ENCODE measurements at regions not wholly inside any gene's neighbourhood (a gene's known extent, or its start where the extent isn't known, plus 50 kb on each side); places are given as distances from the start of the nearest gene placed in this dataset.
"Not testable (repeated sequence)": the region's sequence is repeated elsewhere in the genome, so short reads cannot be mapped to it uniquely, and the experiment has no call there.

- intact Hi-C loops (cut with micrococcal nuclease), result no loop called here
These were observed 222.6 kb downstream of the CAAP1 start for GRCh38 chr9:26669701-26670670.

GRCh38 chr9:26667882-26668281 lies 224.7 kb downstream of the CAAP1 start:
- intact Hi-C loops (cut with micrococcal nuclease), result no loop called here

GRCh38 chr9:26665666-26666065 lies 226.9 kb downstream of the CAAP1 start:
- intact Hi-C loops (cut with micrococcal nuclease), result no loop called here

GRCh38 chr9:26664087-26664773 lies 228.4 kb downstream of the CAAP1 start:
- intact Hi-C loops (cut with micrococcal nuclease), result not testable (repeated sequence)

GRCh38 chr9:26662476-26662875 lies 230.1 kb downstream of the CAAP1 start:
- intact Hi-C loops (cut with micrococcal nuclease), result no loop called here

GRCh38 chr9:26658476-26658875 lies 234.1 kb downstream of the CAAP1 start:
- intact Hi-C loops (cut with micrococcal nuclease), result no loop called here

GRCh38 chr9:26657958-26658357 lies 234.6 kb downstream of the CAAP1 start:
- intact Hi-C loops (cut with micrococcal nuclease), result no loop called here

- intact Hi-C loops (cut with micrococcal nuclease), result no loop called here
These were observed 236.4 kb downstream of the CAAP1 start for GRCh38 chr9:26656003-26656870.

GRCh38 chr9:26655166-26655565 lies 237.4 kb downstream of the CAAP1 start:
- intact Hi-C loops (cut with micrococcal nuclease), result no loop called here

- intact Hi-C loops (cut with micrococcal nuclease), result no loop called here
These were observed 242.3 kb downstream of the CAAP1 start for GRCh38 chr9:26650325-26650724.

GRCh38 chr9:26643826-26644225 lies 248.8 kb downstream of the CAAP1 start:
- intact Hi-C loops (cut with micrococcal nuclease), result no loop called here

- intact Hi-C loops (cut with micrococcal nuclease), result no loop called here
These were observed 252.8 kb downstream of the CAAP1 start for GRCh38 chr9:26639761-26640160.

GRCh38 chr9:26637101-26637500 lies 255.5 kb downstream of the CAAP1 start:
- intact Hi-C loops (cut with micrococcal nuclease), result no loop called here

GRCh38 chr9:26613851-26614350 lies 278.7 kb downstream of the CAAP1 start:
- intact Hi-C loops (cut with micrococcal nuclease), result not testable (repeated sequence)

- intact Hi-C loops (cut with micrococcal nuclease), result no loop called here
These were observed 280.4 kb downstream of the CAAP1 start for GRCh38 chr9:26612211-26612610.

- intact Hi-C loops (cut with micrococcal nuclease), result no loop called here
These were observed 285.8 kb downstream of the CAAP1 start for GRCh38 chr9:26606756-26607155.

GRCh38 chr9:26605367-26605766 lies 287.2 kb downstream of the CAAP1 start:
- intact Hi-C loops (cut with micrococcal nuclease), result no loop called here

- intact Hi-C loops (cut with micrococcal nuclease), result no loop called here
These were observed 288.4 kb downstream of the CAAP1 start for GRCh38 chr9:26604076-26604662.

- intact Hi-C loops (cut with micrococcal nuclease), result no loop called here
These were observed 289.0 kb downstream of the CAAP1 start for GRCh38 chr9:26603617-26604016.

- intact Hi-C loops (cut with micrococcal nuclease), result no loop called here
These were observed 295.0 kb downstream of the CAAP1 start for GRCh38 chr9:26597542-26598149.

GRCh38 chr9:26579056-26579455 lies 313.5 kb downstream of the CAAP1 start:
- intact Hi-C loops (cut with micrococcal nuclease), result no loop called here

Data from T-helper 1 cell treated with Interleukin-12 subunit alpha and Interleukin-12 subunit beta and Interleukin-4 antibody, amounts not matched to agents 30 ng/mL and 1 ng/mL, for 36 hours (primary cell).